GM10266 (cell line): ENCODE measurements at regions not wholly inside any gene's neighbourhood (a gene's known extent, or its start where the extent isn't known, plus 50 kb on each side); places are given as distances from the start of the nearest gene placed in this dataset.

ENCODE experiments used
- DNase-seq: peaks from one replicate; pipeline ENCODE4 v3.0.0; 2012; ENCODE audit errors: extremely low spot score
- CTCF ChIP-seq: IDR thresholded peaks from 2 replicates; pipeline ENCODE4 v1.5.1; 2012; ENCODE audit warnings: mild to moderate bottlenecking, low read depth; ENCODE audit not compliant: control insufficient read depth, insufficient read depth; ENCODE audit errors: missing control alignments

GRCh38 chr6:9002833-9003232 lies 567.5 kb upstream of the SLC35B3 start:
- no peak for DNase-seq
- no peak for TF ChIP-seq CTCF

- no peak for DNase-seq
- TF ChIP-seq CTCF: no peak
Measured at GRCh38 chr6:8995156-8995555, 559.8 kb upstream of the SLC35B3 start.

GRCh38 chr6:8993111-8993510 lies 557.8 kb upstream of the SLC35B3 start:
- no peak for TF ChIP-seq CTCF
- DNase-seq: no peak

- no peak for TF ChIP-seq CTCF
- DNase-seq: no peak
Measured at GRCh38 chr6:8991844-8992243, 556.5 kb upstream of the SLC35B3 start.

GRCh38 chr6:8990075-8990474 lies 554.7 kb upstream of the SLC35B3 start:
- no peak for DNase-seq

GRCh38 chr6:8983202-8983688 lies 547.9 kb upstream of the SLC35B3 start:
- DNase-seq: peak; percentile 66
- TF ChIP-seq CTCF: peak; percentile 96

More at GRCh38 chr6:8990075-8990474, 554.7 kb upstream of the SLC35B3 start:
- no peak for TF ChIP-seq CTCF

GRCh38 chr6:8982668-8983067 lies 547.3 kb upstream of the SLC35B3 start:
- DNase-seq: no peak
- no peak for TF ChIP-seq CTCF
